Stimulated activated CD8-positive, alpha-beta memory T cell treated with anti-CD3 and anti-CD28 coated beads, Interleukin-7, amount 100 ng/mL, for 24 hours (primary cell): ENCODE measurements at regions not wholly inside any gene's neighbourhood (a gene's known extent, or its start where the extent isn't known, plus 50 kb on each side); places are given as distances from the start of the nearest gene placed in this dataset.
"Not testable (repeated sequence)": the region's sequence is repeated elsewhere in the genome, so short reads cannot be mapped to it uniquely, and the experiment has no call there.

Experiments used
- DNase-seq: peaks from one replicate; pipeline ENCODE4 v3.0.0-alpha.2; 2020; ENCODE audit warnings: low read depth

DNA sequence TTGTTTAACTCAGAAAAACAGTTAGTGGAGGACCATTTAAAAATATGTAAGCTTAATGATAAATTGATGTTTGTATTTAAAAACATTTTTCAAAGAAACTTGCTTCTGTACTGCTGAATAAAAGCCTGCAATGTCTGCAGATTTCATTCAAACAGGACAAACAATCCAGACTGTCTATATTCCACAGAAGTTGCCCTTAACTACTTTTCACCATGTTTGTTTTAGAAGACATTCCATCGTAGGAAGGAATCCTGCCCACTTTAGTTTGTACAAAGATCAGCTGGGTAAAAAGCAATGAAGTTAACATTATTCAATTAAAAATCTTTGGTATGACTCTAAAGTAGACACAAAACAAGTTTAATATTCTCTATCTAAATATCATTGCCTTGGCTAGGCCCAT lies 195.7 kb upstream of the CCNH start:
- DNase-seq = no peak

DNA sequence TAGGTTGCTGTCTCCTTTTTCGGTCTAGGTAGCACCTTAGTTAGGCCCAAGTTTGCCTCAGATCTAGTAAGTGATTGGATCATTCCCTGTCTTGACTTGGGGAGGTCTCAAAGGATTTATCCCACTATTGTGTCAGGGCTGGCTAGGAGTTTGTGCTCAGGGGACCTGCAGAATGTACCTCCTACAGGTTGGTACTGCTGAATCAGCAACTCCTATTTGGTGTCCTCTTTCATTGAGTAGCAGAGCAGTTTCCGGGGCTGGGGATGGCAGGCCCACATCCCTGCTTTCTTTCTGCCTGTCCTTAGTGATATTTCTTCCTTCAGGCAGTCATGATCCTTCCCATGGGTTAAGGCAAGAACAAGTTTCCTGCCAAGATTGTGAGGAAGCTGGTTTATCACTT lies 192.9 kb upstream of the CCNH start:
- no peak for DNase-seq

DNA sequence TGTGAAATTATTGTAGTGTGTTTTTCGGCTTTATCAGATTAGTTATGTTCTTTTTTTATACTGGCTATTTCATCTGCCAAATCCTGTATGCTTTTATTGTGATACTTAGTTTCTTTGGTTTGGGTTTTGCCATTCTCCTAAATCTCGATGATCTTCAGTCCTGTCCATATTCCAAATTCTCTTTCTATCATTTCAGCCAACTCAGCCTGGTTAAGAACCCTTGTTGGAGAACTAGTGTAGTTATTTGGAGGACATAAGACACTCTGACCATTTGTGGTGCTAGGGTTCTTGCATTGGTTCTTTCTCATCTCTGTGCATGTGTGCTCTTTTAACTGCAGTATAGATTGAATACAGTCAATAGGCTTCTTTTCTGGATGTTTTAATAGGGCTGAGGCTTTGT lies 187.0 kb upstream of the CCNH start:
- no peak for DNase-seq

DNA sequence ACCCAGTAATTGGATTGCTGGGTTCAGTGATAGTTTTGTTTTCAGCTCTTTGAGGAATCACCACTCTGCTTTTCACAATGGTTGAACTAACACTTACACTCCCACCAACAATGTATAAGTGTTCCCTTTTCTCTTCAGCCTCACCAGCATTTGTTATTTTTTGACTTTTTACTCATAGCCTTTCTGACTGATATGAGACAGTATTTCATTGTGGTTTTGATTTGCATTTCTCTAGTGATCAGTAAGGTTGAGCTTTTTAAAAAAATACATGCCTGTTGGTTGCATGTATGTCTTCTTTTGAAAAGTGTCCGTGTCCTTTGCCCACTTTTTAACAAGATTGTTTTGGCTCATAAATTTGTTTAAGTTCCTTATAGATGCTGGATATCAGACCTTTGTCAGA lies 185.7 kb upstream of the CCNH start:
- no peak for DNase-seq

DNA sequence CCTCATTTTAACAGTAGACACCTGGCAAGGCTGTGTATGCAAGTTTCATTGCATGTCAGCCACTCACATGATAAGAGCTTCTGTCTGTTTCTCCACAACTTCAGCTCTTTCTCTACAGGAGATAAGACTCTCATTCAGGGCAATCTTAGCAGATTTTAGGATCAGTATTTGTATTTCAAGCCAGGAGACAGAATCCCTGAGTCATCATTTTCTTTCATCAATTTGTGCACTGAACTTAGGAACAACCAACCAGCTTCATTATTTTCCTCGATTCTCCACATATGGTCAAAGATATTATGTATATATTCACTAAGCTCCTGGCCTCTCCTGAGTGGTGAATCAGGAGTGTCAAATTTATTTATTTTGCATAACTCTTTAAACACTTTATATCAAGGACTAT lies 181.8 kb upstream of the CCNH start:
- DNase-seq = no peak

DNA sequence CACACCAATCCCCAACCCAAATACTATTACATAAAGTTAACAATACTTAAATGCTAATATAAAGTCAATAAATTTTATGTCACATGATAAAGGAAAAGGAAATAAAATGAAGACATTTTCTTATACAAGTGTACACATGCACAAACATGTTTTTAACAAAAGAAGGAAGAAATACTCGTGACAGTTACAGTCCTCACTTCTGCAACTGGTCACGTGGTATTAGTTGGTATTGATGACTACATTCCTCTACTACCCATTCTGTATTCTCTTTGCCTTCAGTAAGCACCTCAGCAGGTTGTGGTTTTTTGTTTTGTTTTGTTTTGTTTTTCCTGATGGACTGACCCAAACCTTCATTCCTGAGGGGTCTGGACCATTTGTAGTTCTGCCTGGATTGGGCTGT lies 176.9 kb upstream of the CCNH start:
- DNase-seq = no peak

DNA sequence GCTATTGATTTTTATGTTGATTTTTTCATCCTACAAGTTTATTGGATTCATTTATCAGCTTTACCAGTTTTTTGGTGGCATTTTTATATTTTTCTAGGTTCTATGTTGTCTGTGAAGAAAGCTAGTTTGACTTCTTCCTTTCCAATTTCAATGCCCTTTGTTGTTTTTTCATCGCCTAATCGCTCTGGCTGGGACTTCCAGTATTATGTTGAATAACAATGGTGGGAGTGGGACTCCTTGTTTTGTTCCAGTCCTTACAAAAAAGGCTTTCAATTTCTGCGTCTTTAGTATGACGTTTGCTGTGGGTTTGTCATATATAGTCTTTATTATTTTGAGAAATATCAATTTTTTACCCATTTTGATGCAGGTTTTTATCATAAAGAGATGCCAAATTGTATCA lies 175.6 kb upstream of the CCNH start:
- no peak for DNase-seq

DNA sequence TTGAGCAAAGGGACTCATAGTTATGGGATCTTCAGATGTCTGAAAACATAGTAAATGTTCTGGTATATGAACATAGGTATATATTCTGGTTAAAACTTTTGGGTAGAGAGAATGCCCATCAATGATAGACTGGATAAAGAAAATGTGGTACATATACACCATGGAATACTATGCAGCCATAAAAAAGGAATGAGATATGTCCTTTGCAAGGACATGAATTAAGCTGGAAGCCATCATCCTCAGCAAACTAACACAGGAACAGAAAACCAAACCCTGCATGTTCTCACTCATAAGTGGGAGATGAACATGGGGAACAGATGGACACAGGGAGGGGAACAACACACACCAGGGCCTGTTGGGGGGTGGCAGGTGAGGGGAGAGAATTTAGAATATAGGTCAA lies 171.0 kb upstream of the CCNH start:
- DNase-seq = not testable (repeated sequence)

DNA sequence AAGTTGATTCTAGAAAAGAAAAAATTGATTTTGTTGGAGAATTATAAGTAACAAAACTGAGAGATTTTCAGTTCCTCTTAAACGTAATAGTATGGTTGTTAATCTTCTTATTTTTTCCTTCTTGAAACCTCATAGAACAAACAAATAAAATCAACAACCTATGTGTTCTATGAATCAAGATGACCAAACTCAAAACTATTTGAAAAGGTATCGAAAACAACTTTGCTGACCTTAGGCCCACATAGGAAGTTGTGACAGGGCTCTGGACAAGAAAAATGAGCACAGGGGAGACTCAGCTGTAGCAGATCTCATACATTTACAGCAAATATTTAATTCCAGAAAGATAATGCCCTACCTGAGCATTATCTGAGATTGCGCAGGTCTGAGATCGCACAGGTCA lies 169.4 kb upstream of the CCNH start:
- no peak for DNase-seq

DNA sequence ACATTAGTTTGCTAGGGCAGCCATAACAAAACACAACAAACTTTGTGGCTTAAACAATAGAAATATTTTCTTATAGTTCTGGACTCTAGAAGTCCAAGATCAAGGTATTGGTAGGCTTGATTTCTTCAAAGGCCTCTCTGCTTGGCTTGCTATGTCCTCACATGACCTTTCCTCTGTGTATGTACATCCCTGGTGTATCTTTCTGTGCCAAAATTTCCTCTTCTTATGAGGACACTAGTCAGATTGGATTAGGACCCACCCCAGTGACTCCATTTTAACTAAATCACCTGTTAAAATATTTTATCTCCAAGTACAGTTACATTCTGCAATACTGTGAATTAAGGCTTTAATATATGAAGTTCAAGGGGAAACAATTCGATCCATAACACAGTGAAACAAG lies 168.9 kb upstream of the CCNH start:
- DNase-seq = no peak

DNA sequence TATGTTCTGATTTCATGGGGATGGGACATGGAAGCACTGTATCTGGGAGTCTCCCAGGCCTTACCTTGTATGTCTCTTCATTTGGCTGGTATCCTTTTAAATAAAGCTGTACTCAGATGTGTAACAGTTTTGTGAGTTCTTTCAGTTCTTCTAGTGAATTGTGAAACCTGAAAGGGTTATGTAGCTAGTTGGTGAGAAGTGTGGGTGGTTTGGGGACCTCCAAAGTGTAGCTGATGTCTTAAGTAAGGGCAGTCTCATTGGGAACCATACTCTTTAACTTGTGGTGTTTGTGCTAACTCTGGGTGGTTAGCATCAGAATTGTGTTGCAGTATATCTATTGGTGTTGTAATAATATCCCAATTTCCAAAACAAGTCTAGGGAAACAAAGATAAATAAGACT lies 166.9 kb upstream of the CCNH start:
- DNase-seq = no peak

DNA sequence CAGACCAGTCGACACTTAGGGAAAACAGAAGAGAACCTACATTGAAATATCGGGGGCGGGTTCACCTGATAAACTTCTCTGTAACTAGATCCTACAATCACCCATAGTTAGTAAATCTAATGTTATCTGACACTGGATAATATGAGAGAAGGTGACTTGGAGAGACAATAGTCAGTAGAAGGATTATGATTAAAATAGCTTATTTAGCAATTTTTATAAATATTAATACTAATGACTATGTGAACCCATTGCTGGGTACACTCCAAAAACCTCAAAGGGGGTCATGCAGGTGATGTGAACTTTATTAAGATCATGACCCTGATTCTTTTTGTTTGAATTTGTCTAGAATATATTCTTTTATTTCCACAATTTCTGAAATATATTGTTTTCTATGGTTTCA lies 164.1 kb upstream of the CCNH start:
- DNase-seq = no peak

DNA sequence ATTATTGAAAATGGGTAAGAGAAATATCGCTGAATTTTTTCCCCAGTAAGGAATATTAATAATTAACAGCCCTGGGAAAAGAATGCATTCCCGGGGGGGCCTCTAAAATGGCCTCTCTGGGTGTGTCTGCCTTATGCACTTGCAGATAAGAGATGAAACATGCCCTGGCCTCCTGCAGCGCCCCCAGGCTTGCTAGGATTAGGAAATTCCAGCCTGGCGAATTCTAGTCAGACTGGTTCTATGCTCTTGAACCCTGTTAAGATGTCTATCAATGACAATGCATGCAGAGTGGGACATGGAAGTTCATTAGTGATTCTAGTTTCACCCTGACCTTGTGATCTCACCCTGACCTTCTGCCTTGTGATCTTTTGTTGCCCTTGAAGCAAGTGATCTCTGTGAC lies 163.6 kb upstream of the CCNH start:
- not testable (repeated sequence) for DNase-seq

DNA sequence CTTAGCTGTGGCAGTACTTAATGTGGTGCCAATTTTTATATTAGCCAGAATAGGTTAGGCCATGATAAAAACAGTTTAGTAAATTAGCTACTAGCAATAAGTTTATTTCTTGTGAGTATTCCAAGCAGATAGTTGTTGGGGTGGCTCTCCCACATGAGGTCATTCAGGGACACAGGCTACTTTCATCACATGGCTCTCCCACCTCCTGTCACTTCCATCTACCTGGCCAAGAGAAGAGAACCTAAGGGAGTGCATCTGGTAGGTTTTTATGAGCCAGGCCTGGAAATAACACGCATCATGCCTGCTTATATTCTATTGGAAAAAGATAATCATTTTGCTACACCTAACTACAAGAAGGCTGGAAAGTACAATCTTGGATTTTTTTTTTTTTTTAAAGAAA lies 161.4 kb upstream of the CCNH start:
- no peak for DNase-seq

DNA sequence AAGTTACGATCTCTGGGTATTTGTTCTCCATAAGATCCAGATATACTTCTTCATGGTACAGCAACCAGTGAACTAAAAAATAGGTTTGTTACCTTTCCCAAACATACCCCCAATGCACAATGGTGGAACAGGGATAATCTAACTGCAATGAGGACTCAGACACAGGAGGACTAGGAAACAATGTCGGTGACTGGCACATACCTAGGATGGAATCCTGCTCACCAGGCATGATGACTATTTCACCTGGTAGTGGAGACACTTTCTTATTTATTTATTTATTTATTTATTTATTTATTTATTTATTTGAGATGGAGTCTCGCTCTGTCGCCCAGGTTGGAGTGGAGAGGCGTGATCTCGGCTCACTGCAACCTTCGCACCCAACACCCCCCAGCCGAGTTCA lies 159.9 kb upstream of the CCNH start:
- no peak for DNase-seq

DNA sequence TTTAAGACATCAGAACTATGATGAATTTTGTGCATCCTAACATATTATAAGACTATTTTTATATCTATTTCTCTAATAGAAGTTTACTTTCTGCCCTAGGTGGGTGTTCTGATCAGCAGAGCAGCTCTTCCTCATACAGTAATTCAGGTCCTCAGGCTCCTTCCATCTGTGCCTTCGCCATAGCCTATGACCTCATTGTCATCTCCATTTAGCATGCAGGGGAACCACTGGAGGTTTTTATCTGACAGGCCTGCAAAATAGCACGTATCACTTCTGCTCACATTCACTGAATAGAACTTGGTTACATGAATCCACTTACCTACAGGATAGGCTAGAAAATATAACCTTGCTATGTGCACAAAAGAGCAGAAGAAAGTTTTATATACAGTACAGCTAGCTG lies 159.4 kb upstream of the CCNH start:
- DNase-seq = no peak

DNA sequence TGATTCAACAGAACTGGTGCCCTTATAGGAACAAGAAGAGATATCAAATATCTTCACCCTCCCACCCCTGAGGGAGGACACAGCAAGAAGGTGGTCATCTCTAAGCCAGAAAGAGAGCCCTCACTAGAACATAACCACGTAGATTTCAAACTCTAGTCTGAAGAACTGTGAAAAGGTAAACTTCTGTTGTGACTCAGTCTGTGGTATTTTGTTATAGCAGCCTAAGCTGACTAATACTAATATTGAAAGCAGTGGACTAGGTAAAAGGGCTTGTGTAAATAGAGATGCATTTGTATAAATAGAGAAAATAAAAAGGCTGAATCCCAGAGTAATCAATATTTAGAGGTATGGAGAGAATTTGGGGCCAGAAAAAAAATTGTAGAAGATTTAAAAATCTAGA lies 157.6 kb upstream of the CCNH start:
- DNase-seq = no peak

DNA sequence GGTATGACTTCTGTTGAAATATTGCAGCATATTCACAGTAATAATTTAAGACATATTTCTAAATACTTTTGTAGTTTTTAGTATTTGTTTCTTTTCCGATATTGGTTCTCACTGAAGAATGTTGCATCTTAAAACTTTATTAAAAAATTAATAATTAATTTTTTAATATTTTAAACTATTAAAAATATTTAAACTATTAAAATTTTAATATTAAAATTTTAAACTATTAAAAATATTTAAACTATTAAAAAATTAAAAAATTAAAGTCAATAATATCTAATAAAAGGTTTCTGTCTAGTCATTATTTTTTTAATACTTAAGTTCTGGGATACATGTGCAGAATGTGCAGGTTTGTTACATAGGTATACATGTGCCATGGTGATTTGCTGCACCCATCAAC lies 149.3 kb upstream of the CCNH start:
- DNase-seq = no peak

DNA sequence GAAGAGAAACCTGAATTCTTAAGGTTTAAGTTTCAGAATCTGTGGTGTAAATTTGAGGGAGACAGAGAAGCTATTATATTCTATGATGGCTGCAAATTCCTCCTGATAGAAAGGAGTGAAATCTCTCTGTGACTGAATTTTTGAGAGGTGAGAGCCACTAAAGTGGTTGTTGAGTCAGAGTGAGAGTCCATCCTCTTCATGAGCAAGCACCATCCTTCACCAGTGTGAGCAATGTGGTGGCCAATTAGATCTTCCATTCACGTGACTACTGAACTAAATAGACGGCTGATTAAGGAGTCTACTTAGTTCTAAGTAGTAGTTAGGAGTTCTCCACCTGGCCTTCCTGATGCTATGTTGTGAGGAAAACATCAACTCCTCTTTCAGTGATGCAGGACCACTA lies 147.8 kb upstream of the CCNH start:
- no peak for DNase-seq

DNA sequence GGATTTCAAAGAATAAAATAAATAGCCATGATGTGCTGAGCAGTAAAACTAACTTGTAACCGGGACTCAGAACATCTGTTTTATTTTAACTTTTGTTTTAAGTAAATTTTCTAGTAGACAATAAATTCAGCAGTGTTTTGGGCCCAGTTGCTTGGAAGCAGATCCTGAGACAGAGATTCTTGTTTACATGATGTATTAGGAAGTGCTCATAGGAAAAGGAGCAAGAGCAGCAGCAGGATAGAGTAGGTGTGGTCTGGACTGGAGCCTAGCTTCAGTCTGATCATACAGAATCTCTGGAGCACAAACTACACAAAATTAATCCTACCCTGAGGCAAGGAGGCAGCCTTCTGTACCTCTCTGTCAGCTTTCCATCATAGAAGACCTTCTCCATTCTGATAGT lies 139.2 kb upstream of the CCNH start:
- no peak for DNase-seq

DNA sequence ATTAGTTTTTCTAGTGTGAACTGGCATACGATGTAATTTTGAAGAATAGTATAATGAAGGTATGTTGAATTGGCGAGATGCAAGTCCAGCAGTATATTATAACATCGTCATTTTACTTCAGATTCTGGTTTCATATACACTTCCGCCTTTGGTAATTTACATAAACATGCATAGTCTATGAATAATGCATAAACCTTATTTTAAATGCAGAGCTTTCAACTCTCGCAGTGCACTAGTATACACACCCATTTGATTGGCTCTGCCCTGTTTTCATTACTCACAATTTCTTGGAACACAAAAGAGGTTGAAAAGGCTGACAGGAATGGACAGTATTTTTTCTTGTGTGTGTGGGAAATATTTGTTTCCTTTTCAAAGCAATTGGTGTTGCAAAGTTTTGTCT lies 128.9 kb upstream of the CCNH start:
- no peak for DNase-seq

DNA sequence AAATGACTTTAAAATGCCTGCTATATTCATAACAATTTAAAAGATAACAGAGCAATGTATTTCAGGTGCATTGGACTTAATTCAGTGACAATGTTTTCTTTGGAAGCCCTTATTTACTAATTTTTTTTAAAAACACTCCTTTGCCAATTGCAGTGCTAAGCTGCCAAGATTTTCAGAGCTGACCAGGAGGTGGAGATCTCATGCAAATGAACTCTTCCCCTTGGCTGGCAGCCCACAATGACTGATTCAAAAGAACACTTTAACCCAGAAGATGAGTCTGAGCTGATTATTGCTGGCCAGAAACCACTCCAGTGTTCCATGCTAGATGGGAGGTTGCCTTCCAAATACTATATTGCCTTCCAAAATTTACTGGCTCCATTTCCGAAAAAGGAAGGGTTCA lies 128.3 kb upstream of the CCNH start:
- no peak for DNase-seq

DNA sequence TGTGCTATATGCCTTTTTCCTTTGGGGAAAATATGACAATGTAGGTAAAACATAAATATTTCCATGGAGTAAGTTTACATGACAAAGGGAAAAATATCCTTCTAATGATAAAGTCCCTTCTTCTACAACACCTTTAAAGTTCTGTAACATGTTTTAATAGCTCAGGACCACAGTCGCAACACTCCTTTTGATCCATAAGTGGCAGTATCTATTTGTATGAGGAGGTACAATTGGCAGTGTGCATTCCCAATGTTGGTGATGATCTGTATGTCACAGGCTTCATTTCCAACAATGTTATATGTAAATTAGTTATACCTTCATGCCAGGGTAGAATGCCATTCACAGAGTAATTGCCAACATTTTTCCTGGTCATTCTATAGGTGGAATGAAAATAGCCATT lies 127.1 kb upstream of the CCNH start:
- no peak for DNase-seq

DNA sequence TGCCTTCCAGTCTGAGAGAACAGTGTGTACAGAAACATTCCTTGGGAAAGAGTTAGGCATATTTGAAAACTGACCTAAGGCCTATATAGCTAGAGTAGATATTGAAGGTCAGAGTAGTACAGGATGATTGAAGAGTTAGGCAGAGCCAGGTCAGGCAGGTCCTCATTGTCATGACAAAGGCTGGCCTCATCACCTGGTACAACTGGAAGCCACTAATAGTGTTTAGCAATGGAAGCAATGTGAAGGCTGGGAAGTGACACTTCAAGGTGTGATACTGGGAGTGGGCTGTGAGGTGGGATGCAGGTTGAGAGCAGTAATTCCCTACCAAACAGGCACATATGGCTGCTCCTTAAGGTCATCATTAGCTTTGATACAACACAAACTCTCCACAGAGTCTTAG lies 123.6 kb upstream of the CCNH start:
- no peak for DNase-seq

DNA sequence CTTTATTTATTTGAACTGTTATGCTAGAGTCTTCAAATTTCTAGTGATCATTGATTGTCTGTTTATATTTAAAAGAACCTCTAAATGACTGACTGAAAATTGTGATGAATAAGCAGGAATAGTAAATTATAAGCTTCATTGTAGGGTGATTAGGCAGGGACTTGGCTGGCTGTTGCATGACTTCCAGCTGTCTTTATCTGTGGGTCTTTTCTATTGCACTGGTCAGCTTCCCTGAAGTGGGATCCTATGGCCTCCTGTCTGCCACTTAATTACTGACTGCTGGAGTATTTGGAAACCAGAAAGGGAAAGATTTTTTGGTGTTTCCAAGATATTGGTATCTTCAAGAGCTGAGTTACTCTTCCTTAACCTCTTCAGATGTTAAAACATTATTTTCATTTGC lies 123.0 kb upstream of the CCNH start:
- no peak for DNase-seq
